ENCODE measurements at regions not wholly inside any gene's neighbourhood (a gene's known extent, or its start where the extent isn't known, plus 50 kb on each side); places are given as distances from the start of the nearest gene placed in this dataset.

DNA sequence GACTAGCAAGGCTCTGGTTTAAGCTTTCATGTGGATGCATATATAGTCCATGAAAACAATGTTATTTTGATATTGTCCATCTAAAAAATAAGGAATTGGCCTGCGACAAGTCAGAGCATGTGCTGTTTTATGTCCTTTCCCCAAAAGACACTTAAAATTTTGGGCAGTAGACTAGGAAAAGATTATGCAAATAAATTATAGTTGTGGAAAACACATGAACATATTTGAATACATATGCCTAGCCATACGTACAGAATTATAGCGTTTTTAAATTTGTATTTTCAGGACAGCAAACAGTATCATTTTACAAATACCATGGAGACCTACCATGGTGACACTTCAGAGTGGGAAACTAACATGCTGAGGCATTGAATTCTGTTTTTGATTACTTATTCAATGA, 113.8 kb upstream of the SLC5A12 start:
- TF ChIP-seq CTCF (IDR thresholded peaks at IDR 0.05 in 2 of 3, conservative IDR thresholded peaks at IDR 0.05 in 1 of 3; ENCODE audit: borderline replicate concordance in 1 of 3, insufficient read depth in 1 of 3, low read depth in 2 of 3, low read length in 2 of 3) (no peak), EZH2 (IDR thresholded peaks at IDR 0.05) (no peak), POLR2A (IDR thresholded peaks at IDR 0.05; ENCODE audit: borderline replicate concordance, extremely low read depth, insufficient read depth, insufficient read length) (no peak), ZNF274 (IDR thresholded peaks at IDR 0.05; ENCODE audit: low read depth, low read length) (no peak), POLR2AphosphoS5 (IDR thresholded peaks at IDR 0.05; ENCODE audit: low read depth, low read length) (no peak), CEBPB (IDR thresholded peaks at IDR 0.05; ENCODE audit: low read depth) (no peak), EGR1 (IDR thresholded peaks at IDR 0.05; ENCODE audit: low read depth) (no peak), EZH2phosphoT487 (IDR thresholded peaks at IDR 0.05; ENCODE audit: borderline replicate concordance) (no peak)
- TF ChIP-seq, protein P1, sequence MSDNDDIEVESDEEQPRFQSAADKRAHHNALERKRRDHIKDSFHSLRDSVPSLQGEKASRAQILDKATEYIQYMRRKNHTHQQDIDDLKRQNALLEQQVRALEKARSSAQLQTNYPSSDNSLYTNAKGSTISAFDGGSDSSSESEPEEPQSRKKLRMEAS (IDR thresholded peaks at IDR 0.05): no peak
- TF ChIP-seq, protein P2, sequence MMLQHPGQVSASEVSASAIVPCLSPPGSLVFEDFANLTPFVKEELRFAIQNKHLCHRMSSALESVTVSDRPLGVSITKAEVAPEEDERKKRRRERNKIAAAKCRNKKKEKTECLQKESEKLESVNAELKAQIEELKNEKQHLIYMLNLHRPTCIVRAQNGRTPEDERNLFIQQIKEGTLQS (IDR thresholded peaks at IDR 0.05): no peak

Measured in HCT116 (cell line).